GM12892 (cell line): ENCODE measurements at regions not wholly inside any gene's neighbourhood (a gene's known extent, or its start where the extent isn't known, plus 50 kb on each side); places are given as distances from the start of the nearest gene placed in this dataset.

Source experiments
- POLR2AphosphoS5 ChIP-seq: IDR thresholded peaks from 2 replicates; pipeline ENCODE4 v1.6.1; 2011; ENCODE audit warnings: low read depth, low read length, control low read depth
- TAF1 ChIP-seq: IDR thresholded peaks from 2 replicates; pipeline ENCODE4 v1.6.1; 2011; ENCODE audit warnings: low read depth, mild to moderate bottlenecking, control low read depth, low read length, borderline replicate concordance

DNA sequence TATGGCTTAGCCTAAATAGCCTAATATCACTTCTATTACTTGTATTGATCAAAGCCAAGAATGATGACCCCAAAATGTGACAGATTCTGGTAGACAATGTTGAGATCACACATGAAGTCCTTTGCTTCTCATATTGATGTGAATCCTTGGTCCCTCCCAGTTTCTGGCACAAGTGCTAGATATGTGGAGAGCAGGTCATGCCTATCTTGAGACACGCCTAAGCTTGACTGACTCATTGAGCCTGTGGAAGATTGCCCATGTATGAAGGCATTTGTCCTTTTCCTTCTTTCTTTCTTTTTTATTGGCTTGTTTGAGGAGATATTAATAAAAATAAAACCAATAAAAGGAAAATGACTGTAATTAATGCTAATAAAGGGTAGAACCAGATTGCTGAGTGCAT is 54.0 kb upstream of the TMEM108 start:
- TF ChIP-seq POLR2AphosphoS5 (no peak), TAF1 (no peak)
